SK-N-SH treated with all-trans-retinoic acid at 6 μM for 48 hours (cell line): ENCODE measurements at regions not wholly inside any gene's neighbourhood (a gene's known extent, or its start where the extent isn't known, plus 50 kb on each side); places are given as distances from the start of the nearest gene placed in this dataset.

ENCODE experiments used
- ATAC-seq: fragments of 200-7000 bp; cut with Tn5 transposase; 3 replicates; pipeline ENCODE4 v1.9.1; 2020; ENCODE audit warnings: mild to moderate bottlenecking, moderate library complexity
- ARNTL ChIP-seq: fragments of 450-650 bp; formaldehyde crosslinking; IDR thresholded peaks from 2 replicates; pipeline ENCODE4 v1.5.0; 2020; ENCODE audit warnings: low read depth, mild to moderate bottlenecking, moderate library complexity, borderline replicate concordance
- BACH2 ChIP-seq: fragments of 250-450 bp; sonication (Bioruptor Pico); IDR thresholded peaks from 2 replicates; pipeline ENCODE4 v1.9.0; 2021; ENCODE audit warnings: mild to moderate bottlenecking, borderline replicate concordance
- CREB5 ChIP-seq: fragments of 250-450 bp; sonication (Bioruptor Pico); IDR thresholded peaks from 2 replicates; pipeline ENCODE4 v1.5.1; 2020; ENCODE audit warnings: low read depth, mild to moderate bottlenecking, moderate library complexity
- CSDC2 ChIP-seq: fragments of 250-450 bp; sonication (Bioruptor Pico); IDR thresholded peaks from 2 replicates; pipeline ENCODE4 v1.5.0; 2020; ENCODE audit warnings: mild to moderate bottlenecking, moderate library complexity
- CSRNP3 ChIP-seq: fragments of 250-450 bp; sonication (Bioruptor Pico); IDR thresholded peaks from 2 replicates; pipeline ENCODE4 v1.5.1; 2021; ENCODE audit warnings: mild to moderate bottlenecking, moderate library complexity
- ESRRG ChIP-seq: fragments of 250-450 bp; sonication (Bioruptor Pico); IDR thresholded peaks from 2 replicates; pipeline ENCODE4 v1.6.1; 2021; ENCODE audit warnings: mild to moderate bottlenecking
- GLIS3 ChIP-seq: fragments of 250-450 bp; sonication (Bioruptor Pico); IDR thresholded peaks from 2 replicates; pipeline ENCODE4 v1.5.0; 2020; ENCODE audit warnings: mild to moderate bottlenecking, moderate library complexity
- ISL1 ChIP-seq: fragments of 250-450 bp; sonication (Bioruptor Pico); IDR thresholded peaks from 2 replicates; pipeline ENCODE4 v2.1.2; 2022; ENCODE audit warnings: mild to moderate bottlenecking, moderate library complexity
- OSR1 ChIP-seq: fragments of 250-450 bp; sonication (Bioruptor Pico); IDR thresholded peaks from 2 replicates; pipeline ENCODE4 v1.8.0; 2022; ENCODE audit warnings: moderate library complexity, mild to moderate bottlenecking, inconsistent platforms
- POU6F1 ChIP-seq: fragments of 250-450 bp; sonication (Bioruptor Pico); IDR thresholded peaks from 2 replicates; pipeline ENCODE4 v1.8.0; 2021; ENCODE audit warnings: low read depth, mild to moderate bottlenecking, moderate library complexity, borderline replicate concordance
- PPARA ChIP-seq: fragments of 250-450 bp; sonication (Bioruptor Pico); IDR thresholded peaks from 2 replicates; pipeline ENCODE4 v1.5.0; 2020; ENCODE audit warnings: mild to moderate bottlenecking, borderline replicate concordance
- RARB ChIP-seq: fragments of 250-450 bp; sonication (Bioruptor Pico); IDR thresholded peaks from 2 replicates; pipeline ENCODE4 v1.8.0; 2021; ENCODE audit warnings: mild to moderate bottlenecking, moderate library complexity
- SNAI2 ChIP-seq: fragments of 250-450 bp; sonication (Bioruptor Pico); IDR thresholded peaks from 2 replicates; pipeline ENCODE4 v1.5.0; 2020; ENCODE audit warnings: mild to moderate bottlenecking, moderate library complexity
- TCF4 ChIP-seq: fragments of 250-450 bp; sonication (Bioruptor Pico); IDR thresholded peaks from 2 replicates; pipeline ENCODE4 v1.8.0; 2021; ENCODE audit warnings: mild to moderate bottlenecking, moderate library complexity, borderline replicate concordance
- TOX ChIP-seq: fragments of 250-450 bp; sonication (Bioruptor Pico); IDR thresholded peaks from 2 replicates; pipeline ENCODE4 v1.8.0; 2021; ENCODE audit warnings: mild to moderate bottlenecking, moderate library complexity, borderline replicate concordance
- ZC3H10 ChIP-seq: fragments of 250-450 bp; sonication (Bioruptor Pico); IDR thresholded peaks from 2 replicates; pipeline ENCODE4 v1.5.1; 2021; ENCODE audit warnings: mild to moderate bottlenecking, moderate library complexity
- ZFP3 ChIP-seq: fragments of 250-450 bp; sonication (Bioruptor Pico); IDR thresholded peaks from 2 replicates; pipeline ENCODE4 v1.5.0; 2020; ENCODE audit warnings: mild to moderate bottlenecking, moderate library complexity
- ZFP30 ChIP-seq: fragments of 450-650 bp; formaldehyde crosslinking; IDR thresholded peaks from 2 replicates; pipeline ENCODE4 v1.5.0; 2022; ENCODE audit warnings: mild to moderate bottlenecking, moderate library complexity
- ZNF565 ChIP-seq: fragments of 450-650 bp; formaldehyde crosslinking; conservative IDR thresholded peaks from 2 replicates; pipeline ENCODE4 v1.5.0; 2020; ENCODE audit warnings: low read depth, mild to moderate bottlenecking, moderate library complexity
- ZNF70 ChIP-seq: fragments of 450-650 bp; formaldehyde crosslinking; IDR thresholded peaks from 2 replicates; pipeline ENCODE4 v1.5.0; 2020; ENCODE audit warnings: mild to moderate bottlenecking, moderate library complexity
- ZNF8 ChIP-seq: fragments of 450-650 bp; formaldehyde crosslinking; IDR thresholded peaks from 2 replicates; pipeline ENCODE4 v1.5.0; 2020; ENCODE audit warnings: mild to moderate bottlenecking, moderate library complexity
- TF ChIP-seq, protein P1 (sequence below): fragments of 250-450 bp; sonication (Bioruptor Pico); IDR thresholded peaks from 2 replicates; pipeline ENCODE4 v1.5.0; 2020; ENCODE audit warnings: mild to moderate bottlenecking, moderate library complexity

DNA sequence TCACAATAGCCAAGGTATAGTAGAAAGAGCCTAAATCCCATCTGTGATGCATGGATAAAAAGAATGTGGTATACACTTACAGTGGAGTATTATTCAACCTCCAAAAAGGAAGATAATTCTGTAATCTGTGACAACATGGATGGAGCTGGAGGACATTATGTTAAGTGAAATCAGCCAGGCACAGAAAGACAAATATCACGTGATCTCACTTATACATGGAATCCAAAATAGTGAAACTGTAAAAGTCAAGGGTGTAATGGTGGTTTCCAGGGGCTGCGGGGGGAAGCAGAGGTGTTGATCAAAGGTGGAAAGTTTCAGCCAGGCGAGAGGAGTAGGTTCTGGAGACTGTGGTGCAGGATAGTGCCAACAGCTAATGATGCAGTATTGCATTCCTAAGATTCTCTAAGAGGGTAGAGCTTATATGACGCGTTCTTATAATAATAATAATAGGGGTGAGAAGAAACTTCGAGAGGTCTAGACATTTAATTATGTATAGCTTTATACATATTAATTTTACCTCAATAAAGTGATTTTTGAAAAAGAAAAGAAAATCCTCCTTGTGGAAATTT lies 246.1 kb downstream of the FOXA2 start:
- no peak for ATAC-seq
- TF ChIP-seq POU6F1 (no peak), ZFP3 (CRISPR knock-in tag) (no peak), TCF4 (no peak), RARB (CRISPR knock-in tag) (no peak), BACH2 (CRISPR knock-in tag) (no peak), ZFP30 (CRISPR knock-in tag) (no peak), ZNF8 (no peak), ESRRG (CRISPR knock-in tag) (no peak), CREB5 (CRISPR knock-in tag) (no peak), CSDC2 (CRISPR knock-in tag) (no peak), GLIS3 (CRISPR knock-in tag) (no peak), ZC3H10 (CRISPR knock-in tag) (no peak), CSRNP3 (CRISPR knock-in tag) (no peak), TOX (no peak), ZNF565 (no peak), PPARA (CRISPR knock-in tag) (no peak), OSR1 (CRISPR knock-in tag) (no peak), ARNTL (CRISPR knock-in tag) (no peak)
- TF ChIP-seq, protein P1, sequence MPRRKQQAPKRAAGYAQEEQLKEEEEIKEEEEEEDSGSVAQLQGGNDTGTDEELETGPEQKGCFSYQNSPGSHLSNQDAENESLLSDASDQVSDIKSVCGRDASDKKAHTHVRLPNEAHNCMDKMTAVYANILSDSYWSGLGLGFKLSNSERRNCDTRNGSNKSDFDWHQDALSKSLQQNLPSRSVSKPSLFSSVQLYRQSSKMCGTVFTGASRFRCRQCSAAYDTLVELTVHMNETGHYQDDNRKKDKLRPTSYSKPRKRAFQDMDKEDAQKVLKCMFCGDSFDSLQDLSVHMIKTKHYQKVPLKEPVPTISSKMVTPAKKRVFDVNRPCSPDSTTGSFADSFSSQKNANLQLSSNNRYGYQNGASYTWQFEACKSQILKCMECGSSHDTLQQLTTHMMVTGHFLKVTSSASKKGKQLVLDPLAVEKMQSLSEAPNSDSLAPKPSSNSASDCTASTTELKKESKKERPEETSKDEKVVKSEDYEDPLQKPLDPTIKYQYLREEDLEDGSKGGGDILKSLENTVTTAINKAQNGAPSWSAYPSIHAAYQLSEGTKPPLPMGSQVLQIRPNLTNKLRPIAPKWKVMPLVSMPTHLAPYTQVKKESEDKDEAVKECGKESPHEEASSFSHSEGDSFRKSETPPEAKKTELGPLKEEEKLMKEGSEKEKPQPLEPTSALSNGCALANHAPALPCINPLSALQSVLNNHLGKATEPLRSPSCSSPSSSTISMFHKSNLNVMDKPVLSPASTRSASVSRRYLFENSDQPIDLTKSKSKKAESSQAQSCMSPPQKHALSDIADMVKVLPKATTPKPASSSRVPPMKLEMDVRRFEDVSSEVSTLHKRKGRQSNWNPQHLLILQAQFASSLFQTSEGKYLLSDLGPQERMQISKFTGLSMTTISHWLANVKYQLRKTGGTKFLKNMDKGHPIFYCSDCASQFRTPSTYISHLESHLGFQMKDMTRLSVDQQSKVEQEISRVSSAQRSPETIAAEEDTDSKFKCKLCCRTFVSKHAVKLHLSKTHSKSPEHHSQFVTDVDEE (CRISPR knock-in tag): no peak

GRCh38 chr20:22335210-22335609 lies 249.2 kb downstream of the FOXA2 start:
- no peak for ATAC-seq
- no peak for TF ChIP-seq SNAI2
- TF ChIP-seq TCF4: no peak
- TF ChIP-seq ZC3H10 (CRISPR knock-in tag): no peak
- TF ChIP-seq ZFP3 (CRISPR knock-in tag): no peak
- TF ChIP-seq ISL1: no peak
- TF ChIP-seq ZNF70 (CRISPR knock-in tag): no peak
- no peak for TF ChIP-seq ZNF8
- no peak for TF ChIP-seq ARNTL (CRISPR knock-in tag)
- TF ChIP-seq ESRRG (CRISPR knock-in tag): no peak

DNA sequence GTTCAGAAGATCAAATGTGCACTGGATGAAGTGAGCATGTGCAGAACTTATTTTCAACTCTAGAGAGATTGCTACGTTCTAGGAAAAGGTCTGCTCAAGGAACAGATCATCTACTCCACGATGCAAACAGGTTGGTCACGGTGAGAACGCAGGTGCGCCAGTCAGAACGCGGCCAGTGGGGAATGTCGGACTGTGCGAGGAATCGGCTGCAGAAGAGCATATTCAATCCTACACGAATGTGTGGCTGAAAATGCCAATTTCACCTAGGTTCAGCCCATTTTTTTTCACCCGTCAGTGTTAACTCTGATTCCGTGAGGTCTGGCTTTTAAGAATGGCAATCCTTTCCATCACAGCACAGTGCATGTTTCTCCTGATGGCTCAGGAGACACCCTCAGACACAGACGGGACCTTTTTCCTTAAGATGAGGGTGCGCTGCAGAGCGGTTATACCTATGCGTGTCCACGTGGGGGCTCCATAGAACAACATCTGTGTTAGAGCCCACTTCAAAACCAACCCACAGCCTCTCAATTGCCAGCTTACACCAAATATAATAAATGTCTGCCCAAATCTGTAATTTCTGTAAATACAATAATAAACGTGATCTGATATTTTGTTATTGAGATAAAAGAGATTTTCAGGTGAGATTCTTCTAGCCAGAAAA lies 250.4 kb downstream of the FOXA2 start:
- ATAC-seq: peak; percentile 96
- no peak for TF ChIP-seq CREB5 (CRISPR knock-in tag)
- TF ChIP-seq ZNF8: no peak
- no peak for TF ChIP-seq ZC3H10 (CRISPR knock-in tag)
- TF ChIP-seq, protein P1 (CRISPR knock-in tag): no peak
- TF ChIP-seq OSR1 (CRISPR knock-in tag): no peak
- TF ChIP-seq ISL1: no peak
- TF ChIP-seq ESRRG (CRISPR knock-in tag): no peak
- TF ChIP-seq TOX: no peak
- no peak for TF ChIP-seq TCF4
- no peak for TF ChIP-seq ZFP30 (CRISPR knock-in tag)
- TF ChIP-seq ZFP3 (CRISPR knock-in tag): no peak
- no peak for TF ChIP-seq SNAI2
- TF ChIP-seq CSDC2 (CRISPR knock-in tag): no peak
- no peak for TF ChIP-seq BACH2 (CRISPR knock-in tag)
- TF ChIP-seq, all 23 proteins: peak for 0
